CD1c-positive myeloid dendritic cell (primary cell): ENCODE measurements at regions not wholly inside any gene's neighbourhood (a gene's known extent, or its start where the extent isn't known, plus 50 kb on each side); places are given as distances from the start of the nearest gene placed in this dataset.

Experiments used
- DNase-seq: peaks from one replicate; pipeline ENCODE4 v3.0.0-alpha.2; 2016; ENCODE audit errors: extremely low spot score

DNA sequence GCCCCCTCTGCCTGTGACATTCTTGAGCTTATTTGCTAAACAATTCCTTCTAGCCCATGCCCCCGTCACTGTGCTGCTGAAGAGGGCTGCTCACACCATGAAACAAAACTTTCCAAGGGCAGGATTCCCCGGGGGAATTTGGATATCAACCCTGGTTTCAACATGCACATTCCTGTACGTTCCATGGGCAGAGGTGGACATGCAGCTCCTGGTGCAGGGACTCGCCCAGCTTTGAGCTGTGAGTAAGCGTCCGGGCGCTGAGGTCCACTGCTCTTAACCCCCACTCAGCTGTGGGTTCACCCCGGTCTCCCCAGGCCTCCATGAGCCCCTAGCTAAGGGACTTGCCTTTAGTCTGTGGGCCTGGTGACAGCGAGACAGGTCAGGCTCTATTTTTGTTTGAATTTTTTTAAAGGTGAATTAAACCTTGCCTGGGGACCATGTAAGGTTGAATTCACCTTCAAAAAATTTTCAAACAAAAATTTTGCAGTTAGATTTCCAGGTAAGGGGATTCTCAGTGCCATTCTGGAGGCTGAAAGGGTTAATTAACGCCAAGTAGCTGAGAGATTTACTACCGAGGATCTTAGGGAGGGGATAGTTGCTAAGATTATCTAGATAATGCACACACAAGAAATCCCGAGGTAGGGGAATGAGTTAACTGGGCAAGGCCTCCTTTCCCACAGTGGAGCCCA is 70.3 kb upstream of the SLC22A23 start:
- DNase-seq, result no peak

GRCh38 chr6:3525915-3526314 is 69.1 kb upstream of the SLC22A23 start:
- no peak for DNase-seq

DNA sequence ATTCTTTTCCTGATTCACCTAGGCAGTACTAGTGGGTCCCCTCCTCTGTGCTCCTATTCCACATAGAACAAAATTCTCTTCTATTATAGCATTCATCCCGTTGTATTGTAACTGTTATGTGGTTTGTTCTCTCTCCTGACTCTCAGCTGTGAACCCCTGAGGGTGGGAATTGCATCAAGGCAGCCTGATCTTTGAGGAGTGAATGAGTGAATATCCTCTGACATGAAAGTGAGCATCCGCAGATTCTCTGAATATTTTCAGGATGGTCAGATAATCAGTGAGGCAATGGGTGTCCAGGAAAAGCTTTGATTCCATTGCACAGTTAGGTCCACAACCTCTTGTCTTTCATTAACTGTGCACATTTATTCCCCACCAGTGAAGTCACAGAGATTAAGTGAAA is 67.6 kb upstream of the SLC22A23 start:
- no peak for DNase-seq

GRCh38 chr6:3523966-3524365 is 67.1 kb upstream of the SLC22A23 start:
- DNase-seq, result no peak

DNA sequence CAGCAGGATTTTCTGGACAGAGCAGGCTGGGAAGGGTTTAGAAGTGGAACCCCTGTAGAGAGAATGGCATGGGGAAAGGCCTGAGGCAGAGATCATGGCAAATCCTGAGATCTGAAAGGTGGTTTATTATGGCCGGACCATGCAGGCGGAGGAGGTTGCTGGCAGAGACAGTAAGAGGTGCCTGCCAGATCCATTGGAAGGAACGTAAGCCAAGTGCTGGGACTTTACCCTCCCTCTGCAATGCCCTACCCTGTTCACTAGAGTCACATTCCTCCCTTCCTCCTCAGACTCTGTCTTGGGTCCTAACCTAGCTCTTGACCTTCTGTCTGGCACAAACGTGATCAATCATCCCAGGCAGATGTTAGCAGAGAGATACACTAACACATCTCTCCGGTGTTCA is 66.4 kb upstream of the SLC22A23 start:
- DNase-seq, result no peak

GRCh38 chr6:3522561-3523260 is 65.9 kb upstream of the SLC22A23 start:
- no peak for DNase-seq

DNA sequence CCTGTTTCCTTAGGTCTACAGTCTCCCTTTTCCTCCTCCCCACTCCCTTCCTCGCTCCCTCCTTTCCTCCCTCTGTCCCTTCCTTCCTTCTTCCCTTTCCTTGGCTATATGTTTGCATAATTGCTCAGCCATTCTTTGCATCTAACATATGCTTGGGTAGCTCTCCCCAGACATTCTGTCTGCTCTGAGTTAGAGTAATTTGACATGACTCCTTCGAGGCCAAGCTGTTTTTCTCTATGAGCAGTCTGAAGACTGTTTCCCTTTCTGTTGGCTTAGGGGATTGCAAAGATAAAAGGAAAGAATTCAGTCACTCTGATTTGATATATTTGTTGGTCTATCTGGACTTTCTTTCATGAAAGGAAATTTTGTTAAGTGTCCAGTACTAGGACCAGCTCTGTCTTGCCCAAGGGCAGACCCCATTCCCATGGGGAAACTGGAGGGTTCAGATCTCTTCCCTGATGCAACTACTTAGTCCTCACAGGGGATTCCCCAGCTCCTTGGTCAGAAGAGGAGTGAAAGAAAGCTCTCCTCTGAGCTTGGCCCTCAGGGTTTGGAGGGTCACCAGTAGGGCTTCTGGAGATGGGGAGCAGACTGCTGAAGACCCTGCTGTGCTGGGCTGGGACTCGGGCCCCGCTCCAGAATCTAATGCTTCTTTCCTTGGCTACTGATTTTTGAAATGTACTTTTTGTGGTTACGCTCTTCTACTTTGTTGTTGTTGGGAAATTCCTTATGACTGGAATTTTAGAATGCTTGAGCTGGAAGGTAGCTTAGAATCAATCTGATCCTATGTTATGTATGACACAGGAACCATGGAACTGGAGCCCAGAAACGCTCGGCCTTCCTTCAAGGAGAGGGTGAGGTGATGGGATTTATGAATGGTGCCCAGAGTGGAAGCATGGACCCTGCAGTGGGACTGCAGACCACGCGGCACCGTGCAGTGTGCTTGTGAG is 63.7 kb upstream of the SLC22A23 start:
- no peak for DNase-seq

- no peak for DNase-seq
These were observed 61.7 kb upstream of the SLC22A23 start for GRCh38 chr6:3518356-3519190.

GRCh38 chr6:3517350-3517749 is 60.5 kb upstream of the SLC22A23 start:
- DNase-seq, result no peak

DNA sequence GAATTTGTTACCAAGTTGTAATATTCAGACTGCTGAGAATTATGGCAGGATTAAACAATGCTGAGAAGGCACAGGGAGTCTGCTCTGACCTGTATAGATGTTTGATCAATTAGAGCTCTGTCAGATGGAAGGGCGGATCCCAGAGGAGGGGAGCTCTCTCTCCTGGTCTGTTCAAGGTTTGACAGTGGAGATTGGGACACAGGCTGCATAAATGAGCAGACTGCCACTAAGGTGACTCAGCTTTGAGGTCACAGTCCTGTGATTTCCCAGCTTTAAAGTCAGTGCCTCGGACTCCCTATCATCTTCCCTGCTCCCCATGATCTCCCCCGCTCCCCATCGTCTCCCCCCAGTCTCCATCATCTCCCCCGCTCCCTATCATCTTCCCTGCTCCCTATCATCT is 59.2 kb upstream of the SLC22A23 start:
- no peak for DNase-seq

- DNase-seq, result no peak
These were observed 58.8 kb upstream of the SLC22A23 start for GRCh38 chr6:3515669-3516068.

GRCh38 chr6:3513416-3513815 is 56.6 kb upstream of the SLC22A23 start:
- DNase-seq, result no peak

- DNase-seq, result no peak
These were observed 56.0 kb upstream of the SLC22A23 start for GRCh38 chr6:3512832-3513231.

DNA sequence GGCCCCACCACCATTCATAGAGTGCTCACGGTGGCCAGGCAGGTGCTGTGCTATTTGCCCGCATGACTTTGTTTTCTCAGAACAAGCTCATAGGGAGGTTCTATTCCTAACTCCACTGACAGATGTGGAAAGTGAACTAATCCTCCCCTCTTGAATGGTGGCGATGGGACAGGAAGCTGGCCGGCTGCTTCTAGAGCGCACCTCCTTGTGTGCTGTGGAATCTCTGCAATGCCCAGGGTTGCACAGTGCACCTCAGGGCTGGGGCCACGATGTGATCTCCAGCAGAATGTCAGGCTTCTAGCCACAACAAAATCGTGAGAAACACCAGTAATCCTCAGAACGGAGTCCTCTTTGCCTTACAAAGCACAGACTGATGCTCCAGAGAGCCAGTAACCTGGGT is 53.8 kb upstream of the SLC22A23 start:
- DNase-seq, result no peak

- DNase-seq, result no peak
These were observed 53.3 kb upstream of the SLC22A23 start for GRCh38 chr6:3510178-3510577.

DNA sequence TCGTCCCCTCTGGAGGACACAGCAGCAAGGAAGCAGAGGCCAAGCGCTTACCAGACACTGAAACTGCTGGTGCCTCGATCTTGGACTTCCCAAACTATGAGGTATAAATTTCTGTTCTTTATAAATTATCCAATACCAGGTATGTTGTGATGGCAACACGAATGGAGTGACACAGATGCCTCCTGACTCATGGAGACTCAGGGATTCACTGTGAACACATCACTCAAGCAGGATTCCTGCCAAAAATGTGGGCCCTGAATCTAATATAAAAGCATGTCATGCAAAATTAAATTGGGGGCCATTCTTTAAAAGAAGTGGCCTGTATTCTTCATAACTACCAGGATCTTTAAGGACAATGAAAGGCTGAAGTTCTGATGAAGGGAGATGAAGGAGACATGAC is 52.5 kb upstream of the SLC22A23 start:
- no peak for DNase-seq

DNA sequence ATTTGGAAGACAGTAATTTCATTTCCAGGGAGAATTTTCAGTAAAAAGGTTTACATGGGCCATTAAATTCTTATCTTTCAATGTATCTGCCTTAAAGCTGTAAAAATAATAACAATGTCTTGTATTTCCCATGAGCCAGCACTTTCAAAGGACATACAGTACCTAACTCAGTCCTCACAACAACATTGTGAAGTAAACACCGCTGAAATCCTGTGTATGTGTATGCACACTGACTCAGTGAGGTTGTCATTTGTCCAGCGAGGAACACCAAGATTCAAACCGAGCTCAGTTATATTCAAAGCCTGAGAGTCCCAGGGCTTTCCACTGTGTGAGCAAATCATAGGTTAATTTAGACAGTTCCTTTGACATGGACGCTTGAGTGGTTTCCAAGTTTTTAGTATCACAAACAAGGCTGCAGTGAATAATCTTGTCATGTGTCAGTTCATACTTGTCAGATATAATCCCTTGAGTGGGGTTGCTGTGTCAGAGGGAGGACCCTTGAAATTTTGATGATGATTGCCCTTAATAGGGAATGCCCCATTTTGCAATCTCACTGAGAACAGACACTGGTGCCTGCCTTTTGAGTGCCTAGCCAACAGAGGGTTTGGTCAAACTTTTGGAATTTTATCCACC is 50.0 kb upstream of the SLC22A23 start:
- no peak for DNase-seq
